ENCODE measurements at regions not wholly inside any gene's neighbourhood (a gene's known extent, or its start where the extent isn't known, plus 50 kb on each side); places are given as distances from the start of the nearest gene placed in this dataset.

DNA sequence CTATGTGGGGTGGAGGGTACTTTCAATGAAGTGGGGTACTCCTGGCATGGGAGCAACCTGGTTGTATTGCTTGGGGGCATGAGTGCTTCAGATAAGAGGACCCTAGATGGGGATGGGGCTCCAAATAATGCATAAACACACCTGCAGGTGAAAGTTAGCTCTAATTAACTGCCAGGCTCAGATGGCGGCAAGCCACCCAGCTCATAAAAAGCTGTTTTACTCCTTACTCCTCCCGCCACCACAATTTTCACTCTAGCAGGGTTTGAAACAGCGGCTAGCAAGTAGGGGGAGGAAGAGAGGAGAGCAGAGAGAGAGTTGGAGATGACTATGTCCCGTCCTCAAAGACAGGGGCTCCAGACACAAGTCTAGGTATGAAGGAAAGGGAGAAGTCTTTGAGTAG is 117.7 kb upstream of the WSCD1 start:
- TF ChIP-seq, protein P1, sequence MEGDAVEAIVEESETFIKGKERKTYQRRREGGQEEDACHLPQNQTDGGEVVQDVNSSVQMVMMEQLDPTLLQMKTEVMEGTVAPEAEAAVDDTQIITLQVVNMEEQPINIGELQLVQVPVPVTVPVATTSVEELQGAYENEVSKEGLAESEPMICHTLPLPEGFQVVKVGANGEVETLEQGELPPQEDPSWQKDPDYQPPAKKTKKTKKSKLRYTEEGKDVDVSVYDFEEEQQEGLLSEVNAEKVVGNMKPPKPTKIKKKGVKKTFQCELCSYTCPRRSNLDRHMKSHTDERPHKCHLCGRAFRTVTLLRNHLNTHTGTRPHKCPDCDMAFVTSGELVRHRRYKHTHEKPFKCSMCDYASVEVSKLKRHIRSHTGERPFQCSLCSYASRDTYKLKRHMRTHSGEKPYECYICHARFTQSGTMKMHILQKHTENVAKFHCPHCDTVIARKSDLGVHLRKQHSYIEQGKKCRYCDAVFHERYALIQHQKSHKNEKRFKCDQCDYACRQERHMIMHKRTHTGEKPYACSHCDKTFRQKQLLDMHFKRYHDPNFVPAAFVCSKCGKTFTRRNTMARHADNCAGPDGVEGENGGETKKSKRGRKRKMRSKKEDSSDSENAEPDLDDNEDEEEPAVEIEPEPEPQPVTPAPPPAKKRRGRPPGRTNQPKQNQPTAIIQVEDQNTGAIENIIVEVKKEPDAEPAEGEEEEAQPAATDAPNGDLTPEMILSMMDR (IDR thresholded peaks at IDR 0.05): no peak
- TF ChIP-seq POLR2AphosphoS5 (IDR thresholded peaks at IDR 0.05) (no peak), POLR2A (IDR thresholded peaks at IDR 0.05) (no peak)
- Histone ChIP-seq H3K27me3 (replicated peaks; ENCODE audit: insufficient read depth) (no peaks in the 10 kb centered on the region), H3K9me3 (no peaks in the 10 kb centered on the region), H3K36me3 (no peaks in the 10 kb centered on the region), H3K4me1 (replicated peaks) (no peaks in the 10 kb centered on the region), H3K4me3 (no peak overlapping the region), H3K27ac (no peak overlapping the region)
- intact Hi-C loops (cut with DNase I): no loop called here
- DNase-seq (ENCODE audit: low spot score): no peak
- 40% methylated on average over 4 of the region's 4 CpGs for WGBS

DNA sequence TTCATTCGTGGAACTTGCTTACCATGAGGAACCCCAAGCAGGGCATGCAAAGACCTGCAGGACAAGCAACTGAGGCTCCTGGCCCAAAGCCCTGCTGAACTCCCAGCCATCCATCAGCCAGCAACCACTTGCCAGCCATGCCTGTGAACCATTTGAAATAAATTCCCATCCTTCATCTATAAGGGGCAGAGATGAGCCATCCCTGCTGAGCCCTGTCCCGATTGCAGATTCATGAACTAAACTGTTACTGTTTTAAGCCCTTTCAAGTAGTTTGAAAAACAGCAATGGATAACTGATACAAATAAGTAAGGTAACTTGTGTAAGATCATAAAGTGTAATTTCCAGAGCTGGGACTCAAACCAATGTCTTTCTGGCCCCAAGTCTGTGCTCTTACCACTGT is 114.4 kb upstream of the WSCD1 start:
- intact Hi-C loops (cut with DNase I): no loop called here
- Histone ChIP-seq H3K27me3 (replicated peaks; ENCODE audit: insufficient read depth) (no peaks in the 10 kb centered on the region), H3K4me1 (replicated peaks) (no peaks in the 10 kb centered on the region), H3K27ac (no peak overlapping the region), H3K9me3 (no peaks in the 10 kb centered on the region), H3K36me3 (no peaks in the 10 kb centered on the region), H3K4me3 (no peak overlapping the region)
- TF ChIP-seq POLR2AphosphoS5 (IDR thresholded peaks at IDR 0.05) (no peak), POLR2A (IDR thresholded peaks at IDR 0.05) (no peak)
- TF ChIP-seq, protein P1 (IDR thresholded peaks at IDR 0.05): no peak
- DNase-seq (ENCODE audit: low spot score): no peak
- WGBS: 90% methylated on average over 2 of the region's 2 CpGs

DNA sequence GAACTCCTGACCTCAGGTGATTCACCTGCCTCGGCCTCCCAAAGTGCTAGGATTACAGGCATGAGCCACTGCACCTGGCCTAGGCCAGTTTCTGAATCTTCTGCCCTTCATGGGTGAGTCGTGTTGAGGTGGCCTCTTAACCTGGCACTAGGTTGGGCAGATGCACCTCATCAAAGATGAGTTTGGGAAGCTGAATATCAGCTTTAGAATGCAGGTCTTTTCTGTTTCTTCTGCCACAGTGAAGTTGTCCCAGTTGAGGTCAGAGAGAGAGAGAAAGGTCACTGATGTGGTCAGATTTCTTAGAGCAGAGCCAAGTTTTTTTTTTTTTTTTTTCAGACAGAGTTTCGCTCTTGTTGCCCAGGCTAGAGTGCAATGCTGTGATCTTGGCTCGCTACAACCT is 111.3 kb upstream of the WSCD1 start:
- 89% methylated on average over 4 of the region's 4 CpGs for WGBS

DNA sequence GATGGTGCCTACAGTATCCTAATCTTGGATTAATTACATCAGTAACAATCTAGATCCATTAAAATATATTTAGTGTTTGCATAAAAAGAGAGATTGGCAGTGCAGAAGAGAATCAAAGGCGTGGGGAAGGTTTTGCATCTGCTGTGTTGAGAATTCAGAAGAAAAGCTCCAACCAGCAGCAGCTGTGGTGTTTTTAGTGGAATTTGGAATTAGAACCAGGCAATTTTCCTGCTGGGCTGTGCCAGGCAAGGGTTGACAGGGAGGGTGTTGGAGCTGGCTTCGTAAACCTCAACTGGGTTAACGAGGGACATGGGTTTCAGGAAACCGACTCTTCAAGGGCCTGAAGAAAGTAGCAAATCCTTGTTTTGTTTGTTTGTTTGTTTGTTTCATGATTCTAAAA is 107.8 kb upstream of the WSCD1 start:
- 67% methylated on average over 4 of the region's 4 CpGs for WGBS

More for the DNA sequence above, 111.3 kb upstream of the WSCD1 start:
- H3K36me3 ChIP-seq: no peaks in the 10 kb centered on the region
- no peaks in the 10 kb centered on the region for H3K9me3 ChIP-seq
- no peaks in the 10 kb centered on the region for H3K4me1 ChIP-seq (replicated peaks)
- intact Hi-C loops (cut with DNase I): no loop called here
- no peak overlapping the region for H3K27ac ChIP-seq
- DNase-seq (ENCODE audit: low spot score): no peak
- no peak for TF ChIP-seq POLR2A (IDR thresholded peaks at IDR 0.05)
- TF ChIP-seq POLR2AphosphoS5 (IDR thresholded peaks at IDR 0.05): no peak
- TF ChIP-seq, protein P1 (IDR thresholded peaks at IDR 0.05): no peak
- H3K4me3 ChIP-seq: no peak overlapping the region
- H3K27me3 ChIP-seq (replicated peaks; ENCODE audit: insufficient read depth): no peaks in the 10 kb centered on the region

DNA sequence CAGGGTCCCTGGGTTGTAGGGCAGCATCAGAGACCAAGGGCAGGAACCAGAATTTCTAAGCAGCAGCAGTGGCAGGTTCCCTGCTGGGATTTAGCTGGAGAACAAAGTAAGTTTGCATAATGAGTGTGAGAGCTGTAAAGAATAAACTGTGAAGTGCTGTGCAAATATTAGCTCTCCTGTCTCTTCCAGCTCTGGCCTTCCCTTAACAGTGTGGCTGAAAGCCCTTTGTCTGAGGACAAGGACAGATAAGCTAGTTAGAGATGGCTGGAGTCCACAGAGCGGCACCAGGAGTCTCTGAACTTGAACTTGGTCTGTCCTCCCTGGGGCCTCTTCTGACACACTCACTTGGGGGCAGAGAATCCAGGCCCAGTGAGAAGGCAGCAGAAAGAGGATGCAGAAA is 98.2 kb upstream of the WSCD1 start:
- no peaks in the 10 kb centered on the region for H3K4me1 ChIP-seq (replicated peaks)
- DNase-seq (ENCODE audit: low spot score): no peak
- peaks cover 3% of the 10 kb centered on the region for H3K27me3 ChIP-seq (replicated peaks; ENCODE audit: insufficient read depth)
- WGBS: 50% methylated on average over 1 of the region's 1 CpG
- H3K9me3 ChIP-seq: no peaks in the 10 kb centered on the region
- intact Hi-C loops (cut with DNase I): no loop called here
- H3K27ac ChIP-seq: no peak overlapping the region
- TF ChIP-seq POLR2A (IDR thresholded peaks at IDR 0.05) (no peak), POLR2AphosphoS5 (IDR thresholded peaks at IDR 0.05) (no peak)
- TF ChIP-seq, protein P1 (IDR thresholded peaks at IDR 0.05): no peak
- no peaks in the 10 kb centered on the region for H3K36me3 ChIP-seq
- no peak overlapping the region for H3K4me3 ChIP-seq

More for the DNA sequence above, 107.8 kb upstream of the WSCD1 start:
- no peak overlapping the region for H3K4me3 ChIP-seq
- H3K36me3 ChIP-seq: no peaks in the 10 kb centered on the region
- intact Hi-C loops (cut with DNase I): no loop called here
- no peak overlapping the region for H3K27ac ChIP-seq
- DNase-seq (ENCODE audit: low spot score): no peak
- TF ChIP-seq, protein P1 (IDR thresholded peaks at IDR 0.05): no peak
- TF ChIP-seq POLR2A (IDR thresholded peaks at IDR 0.05): no peak
- no peak for TF ChIP-seq POLR2AphosphoS5 (IDR thresholded peaks at IDR 0.05)
- no peaks in the 10 kb centered on the region for H3K9me3 ChIP-seq
- H3K4me1 ChIP-seq (replicated peaks): no peaks in the 10 kb centered on the region
- H3K27me3 ChIP-seq (replicated peaks; ENCODE audit: insufficient read depth): no peaks in the 10 kb centered on the region

Data from prostate gland (tissue), 2 donors.